LNCaP clone FGC (cell line): ENCODE measurements at regions not wholly inside any gene's neighbourhood (a gene's known extent, or its start where the extent isn't known, plus 50 kb on each side); places are given as distances from the start of the nearest gene placed in this dataset.

ENCODE experiments used
- DNase-seq: peaks from one replicate; pipeline ENCODE4 v3.0.0-alpha.2; 2011; ENCODE audit warnings: low read depth
- H3K4me3 ChIP-seq: 2 replicates; pipeline ENCODE4 v1.5.1; 2011; ENCODE audit warnings: mild to moderate bottlenecking, low read depth, low read length, control low read depth
- CTCF ChIP-seq: IDR thresholded peaks from 2 replicates; pipeline ENCODE4 v1.5.1; 2012; ENCODE audit warnings: mild to moderate bottlenecking; ENCODE audit not compliant: control insufficient read depth, insufficient read depth; ENCODE audit errors: extremely low read depth

- TF ChIP-seq CTCF = no peak
Measured at GRCh38 chr3:117434661-117435412, 725.3 kb downstream of the TUSC7 start.

GRCh38 chr3:117435506-117435905 is 725.9 kb downstream of the TUSC7 start:
- no peak overlapping the region for H3K4me3 ChIP-seq
- no peak for TF ChIP-seq CTCF
- DNase-seq = no peak

More at GRCh38 chr3:117434661-117435412, 725.3 kb downstream of the TUSC7 start:
- H3K4me3 ChIP-seq = no peak overlapping the region
- no peak for DNase-seq

GRCh38 chr3:117439812-117440211 is 730.2 kb downstream of the TUSC7 start:
- no peak for DNase-seq
- no peak overlapping the region for H3K4me3 ChIP-seq
- peak; percentile 37 for TF ChIP-seq CTCF

GRCh38 chr3:117441851-117442250 is 732.3 kb downstream of the TUSC7 start:
- TF ChIP-seq CTCF = no peak
- no peak overlapping the region for H3K4me3 ChIP-seq
- no peak for DNase-seq

GRCh38 chr3:117442566-117442965 is 733.0 kb downstream of the TUSC7 start:
- H3K4me3 ChIP-seq = no peak overlapping the region
- DNase-seq = no peak
- no peak for TF ChIP-seq CTCF

GRCh38 chr3:117443014-117443413 is 733.4 kb downstream of the TUSC7 start:
- no peak overlapping the region for H3K4me3 ChIP-seq
- no peak for TF ChIP-seq CTCF
- DNase-seq = no peak

GRCh38 chr3:117444175-117444574 is 734.6 kb downstream of the TUSC7 start:
- no peak overlapping the region for H3K4me3 ChIP-seq
- no peak for TF ChIP-seq CTCF
- no peak for DNase-seq
